Testis (tissue), 2 donors: ENCODE measurements at regions not wholly inside any gene's neighbourhood (a gene's known extent, or its start where the extent isn't known, plus 50 kb on each side); places are given as distances from the start of the nearest gene placed in this dataset.

Experiments used
- CTCF ChIP-seq, 3 experiments: fragments of 450-650 bp in 2 of 3; fragments of 200-600 bp in 1 of 3; sonication (generic) in 1 of 3; IDR thresholded peaks; one replicate each; pipeline ENCODE4 v1.5.1; 2016 to 2019; ENCODE audit warnings: antibody characterized with exemption in 3 of 3, mild to moderate bottlenecking in 2 of 3, moderate library complexity in 1 of 3
- POLR2A ChIP-seq: fragments of 450-650 bp; IDR thresholded peaks from one replicate; pipeline ENCODE4 v1.6.1; 2017; ENCODE audit warnings: antibody characterized with exemption, mild to moderate bottlenecking, moderate library complexity

DNA sequence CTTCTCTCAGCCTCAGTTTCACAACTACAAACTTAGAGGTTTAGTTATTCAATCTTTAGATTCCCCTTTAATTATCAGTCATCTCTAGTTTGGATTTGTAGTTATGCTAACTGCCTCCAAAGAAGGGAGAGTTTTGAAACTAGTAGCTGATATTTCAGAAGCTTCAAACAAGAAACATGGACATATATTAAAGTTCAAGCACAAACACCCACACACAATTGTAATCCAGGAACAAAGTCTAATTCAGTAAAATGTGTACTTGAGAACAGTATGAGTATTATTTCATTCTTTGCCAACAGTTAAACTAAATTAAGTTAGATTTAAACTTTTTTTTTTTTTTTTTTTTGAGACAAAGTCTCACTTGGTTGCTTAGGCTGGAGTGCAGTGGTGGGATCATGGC, 71.2 kb upstream of the ABCA1 start:
- no peak for TF ChIP-seq CTCF (IDR thresholded peaks at IDR 0.05)
- no peak for TF ChIP-seq POLR2A
